C1 segment of cervical spinal cord (tissue), 14 donors: ENCODE measurements at regions not wholly inside any gene's neighbourhood (a gene's known extent, or its start where the extent isn't known, plus 50 kb on each side); places are given as distances from the start of the nearest gene placed in this dataset.
A peak's percentile ranks its signal among the peaks of the same experiment; 100 is the strongest.
"Not testable (repeated sequence)": the region's sequence is repeated elsewhere in the genome, so short reads cannot be mapped to it uniquely, and the experiment has no call there.

ENCODE experiments used
- DNase-seq, 14 donors: peaks; one replicate each; lab custom pipeline; 2025; lab: John Stamatoyannopoulos, UW

GRCh38 chr10:63077800-63078199 is 55.3 kb upstream of the NRBF2 start:
- DNase-seq: no peak

DNA sequence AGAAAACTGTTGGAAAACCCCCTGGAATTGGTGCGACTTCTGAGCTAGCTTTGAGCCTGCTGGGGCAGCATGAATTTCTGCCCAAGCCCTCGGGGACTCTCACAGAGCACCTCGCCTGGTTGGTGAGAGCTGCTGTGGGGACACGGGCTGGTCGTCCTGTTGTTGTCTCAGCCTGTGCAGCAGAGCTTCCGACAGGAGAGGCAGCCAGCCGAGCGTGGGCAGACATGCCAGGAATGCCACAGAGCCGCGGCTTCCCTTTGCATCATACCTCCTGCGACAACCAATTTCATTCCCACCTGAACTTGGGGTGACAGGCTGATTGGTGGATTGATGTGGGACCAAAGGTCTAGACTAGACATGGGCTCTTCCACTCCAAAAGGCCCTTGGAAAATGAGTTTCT is 60.2 kb upstream of the NRBF2 start:
- DNase-seq: no peak

DNA sequence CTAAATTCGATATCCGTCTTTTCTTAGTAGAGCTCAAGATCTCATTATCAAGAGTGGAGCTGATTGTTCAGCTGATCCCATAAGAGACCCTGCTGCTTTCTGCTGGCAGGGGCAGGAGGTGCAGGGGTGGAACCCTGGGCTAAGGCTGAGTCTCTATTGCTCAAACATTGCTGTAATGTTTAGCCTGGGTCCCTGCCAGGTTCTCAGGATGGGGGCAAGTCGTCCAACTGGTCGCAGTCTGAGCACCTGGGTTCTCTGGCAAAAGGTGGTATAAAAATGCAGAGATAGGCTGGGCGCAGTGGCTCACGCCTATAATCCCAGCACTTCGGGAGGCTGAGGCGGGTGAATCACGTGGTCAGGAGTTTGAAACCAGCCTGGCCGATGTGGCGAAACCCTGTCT is 62.0 kb upstream of the NRBF2 start:
- DNase-seq: no peak

- DNase-seq: no peak
These were observed 63.8 kb upstream of the NRBF2 start for GRCh38 chr10:63069318-63069717.

GRCh38 chr10:63068246-63068645 is 64.9 kb upstream of the NRBF2 start:
- no peak for DNase-seq

DNA sequence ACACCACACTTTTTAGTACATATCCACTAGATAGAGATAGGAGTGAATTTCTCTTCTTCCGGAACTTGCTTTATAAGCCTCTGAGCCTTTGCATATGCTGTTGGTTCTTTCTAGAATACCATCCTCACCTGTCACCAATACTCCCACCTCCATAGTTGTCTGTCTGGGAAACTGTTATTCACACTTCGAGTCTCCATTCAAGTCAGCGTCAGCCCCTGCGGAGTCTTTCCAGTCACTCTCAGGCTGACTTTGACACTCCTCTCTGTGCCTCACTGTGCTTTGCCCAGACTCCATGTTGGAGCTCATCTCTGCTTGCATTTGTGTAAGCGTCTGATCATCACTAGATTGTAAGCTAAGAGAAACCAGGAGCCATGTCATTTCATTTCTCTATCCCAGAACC is 66.5 kb upstream of the NRBF2 start:
- no peak for DNase-seq

- DNase-seq: no peak
These were observed 68.4 kb upstream of the NRBF2 start for GRCh38 chr10:63064706-63065105.

DNA sequence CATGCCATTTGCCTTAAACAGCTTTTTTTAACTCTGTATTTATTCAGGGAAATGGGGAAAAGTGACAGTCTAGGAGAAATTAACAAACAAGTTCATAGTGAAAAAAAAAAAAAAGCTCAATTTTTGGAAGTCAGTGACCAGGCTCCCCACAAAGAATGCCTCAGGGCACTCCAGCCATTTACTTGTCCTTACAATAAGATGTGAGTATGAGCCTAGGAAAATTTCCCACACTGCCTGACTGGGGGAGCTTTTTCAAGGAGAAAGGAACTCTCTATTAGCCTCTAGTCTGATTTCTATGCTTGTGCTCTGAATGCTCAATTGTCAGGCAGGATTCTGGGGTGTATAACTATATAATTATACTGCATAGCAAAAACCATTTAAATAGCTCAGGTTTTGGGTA is 74.9 kb upstream of the NRBF2 start:
- no peak for DNase-seq

DNA sequence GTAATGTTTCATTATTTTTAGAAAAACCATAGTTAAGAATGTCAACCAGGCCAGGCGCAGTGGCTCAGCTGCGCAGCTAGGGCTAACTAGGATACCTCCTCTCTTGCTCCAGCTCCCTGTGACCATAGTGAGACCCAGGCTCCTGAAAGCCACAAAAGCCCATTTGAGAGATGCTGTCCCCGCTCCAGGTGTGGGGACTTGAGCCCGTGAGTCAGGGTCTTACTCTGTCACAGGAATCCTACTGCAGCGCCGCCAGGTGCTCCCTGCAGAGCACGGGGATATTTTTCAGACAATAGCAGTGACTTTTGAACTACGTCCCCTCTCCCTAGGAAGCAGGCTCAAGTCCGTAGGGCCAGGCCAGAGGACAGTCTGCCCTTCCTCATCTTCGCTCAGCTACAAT is 75.6 kb upstream of the NRBF2 start:
- DNase-seq: no peak

DNA sequence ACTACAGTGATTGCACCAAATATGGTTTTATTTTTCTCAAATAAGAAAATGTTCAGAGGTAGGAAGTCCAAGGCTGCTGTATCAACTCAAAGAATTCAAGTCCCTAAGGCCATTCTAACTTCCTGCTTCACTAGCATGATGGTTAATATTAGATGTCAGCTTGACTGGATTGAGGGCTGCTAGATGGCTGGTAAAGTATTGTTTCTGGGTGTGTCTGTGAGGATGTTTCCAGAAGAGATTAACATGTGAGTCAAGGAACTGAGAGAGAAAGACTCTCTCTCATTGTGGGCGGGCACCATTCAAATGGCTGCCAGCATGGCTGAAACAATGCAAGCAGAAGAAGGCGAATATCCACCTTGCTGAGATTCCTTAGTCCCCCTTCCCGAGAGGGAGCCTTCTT is 77.4 kb upstream of the NRBF2 start:
- no peak for DNase-seq

DNA sequence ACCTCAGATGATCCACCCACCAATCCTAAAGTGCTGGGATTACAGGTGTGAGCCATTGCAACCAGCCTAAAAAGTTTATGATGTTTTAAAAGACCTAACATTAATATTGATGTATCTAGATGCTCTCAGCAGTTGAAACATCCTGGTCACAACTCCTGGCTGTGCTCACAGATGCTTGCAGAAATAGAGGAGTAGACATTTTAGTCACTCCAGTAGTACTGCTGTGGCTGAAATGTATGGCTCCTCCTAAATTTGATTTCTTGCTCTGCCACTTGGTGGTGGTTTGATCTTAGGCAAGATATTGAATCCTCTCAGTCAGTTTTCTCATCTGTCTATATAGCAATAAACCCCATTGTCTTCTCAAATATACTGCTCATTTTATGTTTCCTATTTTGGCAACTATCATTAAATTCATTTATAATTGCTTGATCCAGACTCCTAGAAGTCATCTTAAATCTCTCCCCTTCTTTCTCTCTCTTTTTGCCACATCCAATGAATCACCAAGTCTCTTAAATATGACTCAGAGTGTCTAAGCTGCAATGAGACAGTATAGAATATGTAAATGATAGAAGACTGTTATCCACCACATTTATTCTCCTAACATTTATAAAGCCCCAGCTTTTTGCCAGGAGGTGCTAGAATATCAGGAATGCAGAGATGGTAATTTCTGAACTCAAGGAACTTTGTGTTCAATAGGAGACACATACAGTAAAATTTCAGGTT is 78.1 kb upstream of the NRBF2 start:
- no peak for DNase-seq

DNA sequence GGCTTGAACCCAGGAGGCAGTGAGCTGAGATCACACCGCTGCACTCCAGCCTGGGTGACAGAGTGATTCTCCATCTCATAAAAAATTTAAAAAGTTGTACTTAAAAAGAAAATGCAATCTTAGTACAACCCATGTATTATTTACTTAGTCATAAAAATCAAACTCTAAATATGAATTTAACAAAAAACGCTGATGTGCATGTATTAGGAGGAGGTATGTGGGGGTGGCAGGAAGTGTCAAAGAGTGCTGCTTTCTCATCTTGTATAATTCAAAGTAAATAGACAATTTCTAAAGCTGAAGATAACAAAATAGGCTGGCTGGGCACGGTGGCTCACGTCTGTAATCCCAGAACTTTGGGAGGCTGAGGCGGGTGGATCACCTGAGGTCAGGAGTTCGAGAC is 81.0 kb upstream of the NRBF2 start:
- DNase-seq: no peak

- no peak for DNase-seq
These were observed 90.9 kb upstream of the NRBF2 start for GRCh38 chr10:63042256-63042655.

GRCh38 chr10:63033616-63034185 is 99.4 kb upstream of the NRBF2 start:
- DNase-seq: not testable (repeated sequence)

DNA sequence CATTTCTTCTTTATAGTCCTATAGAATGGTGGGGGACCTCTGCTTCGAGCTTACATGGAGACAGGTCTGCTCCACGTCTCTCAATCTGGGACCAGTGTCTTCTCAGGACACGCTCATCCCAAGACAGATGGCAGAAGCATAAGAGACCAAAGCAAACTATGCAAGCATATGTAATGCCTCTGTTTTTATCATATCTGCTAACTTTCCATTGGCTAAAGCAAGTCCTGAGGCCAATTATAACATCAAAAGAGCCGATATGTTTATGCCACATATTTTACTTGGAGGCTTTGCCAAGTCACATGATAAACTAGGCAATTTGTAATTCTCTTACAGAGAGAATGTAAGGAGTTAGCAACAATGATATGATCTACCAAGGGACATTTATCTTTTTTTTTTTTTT is 102.6 kb upstream of the NRBF2 start:
- DNase-seq: no peak

GRCh38 chr10:63027531-63027930 is 105.6 kb upstream of the NRBF2 start:
- peak in 4 of 14 donors; percentile 1 to 19 (median 2) for DNase-seq

- no peak for DNase-seq
These were observed 111.9 kb upstream of the NRBF2 start for GRCh38 chr10:63021225-63021624.

GRCh38 chr10:63013755-63014154 is 119.4 kb upstream of the NRBF2 start:
- DNase-seq: no peak

DNA sequence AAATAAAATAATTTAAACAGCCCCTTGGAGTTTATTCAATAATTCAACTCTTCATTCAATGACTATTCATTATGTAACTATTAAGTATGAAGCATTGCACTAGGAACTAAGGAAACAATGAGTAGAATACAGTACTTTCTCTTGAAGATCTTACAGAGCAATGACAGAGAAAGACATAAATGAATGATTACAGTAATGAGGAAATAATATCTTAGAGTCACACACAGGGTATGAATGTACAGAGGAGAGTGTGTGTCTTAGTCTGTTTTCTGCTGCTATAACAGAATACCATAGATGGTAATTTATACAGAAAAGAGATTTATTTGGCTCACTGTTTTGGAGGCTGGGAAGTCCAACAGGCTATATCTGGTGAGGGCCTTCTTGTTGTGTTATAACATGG is 120.5 kb upstream of the NRBF2 start:
- DNase-seq: no peak

DNA sequence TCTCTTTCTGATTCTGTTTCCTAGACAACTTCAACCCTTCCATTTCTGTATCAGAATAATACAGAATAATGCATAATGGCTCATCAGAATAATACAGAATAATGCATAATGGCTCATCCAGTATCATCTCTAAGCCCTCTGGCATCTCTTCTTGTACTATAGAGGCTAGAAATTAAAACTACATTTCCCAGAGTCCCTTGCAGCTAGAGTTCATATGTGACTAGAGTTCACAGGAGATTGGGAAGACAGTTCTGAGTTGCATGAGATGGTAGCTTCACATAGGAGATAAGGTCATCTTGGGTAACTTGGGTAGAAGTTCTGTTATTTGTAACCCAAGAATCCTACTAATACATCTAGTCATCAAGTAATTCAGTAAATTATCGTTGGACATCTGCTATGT is 122.9 kb upstream of the NRBF2 start:
- no peak for DNase-seq

GRCh38 chr10:63008491-63008890 is 124.6 kb upstream of the NRBF2 start:
- DNase-seq: no peak

GRCh38 chr10:63007112-63007511 is 126.0 kb upstream of the NRBF2 start:
- no peak for DNase-seq

DNA sequence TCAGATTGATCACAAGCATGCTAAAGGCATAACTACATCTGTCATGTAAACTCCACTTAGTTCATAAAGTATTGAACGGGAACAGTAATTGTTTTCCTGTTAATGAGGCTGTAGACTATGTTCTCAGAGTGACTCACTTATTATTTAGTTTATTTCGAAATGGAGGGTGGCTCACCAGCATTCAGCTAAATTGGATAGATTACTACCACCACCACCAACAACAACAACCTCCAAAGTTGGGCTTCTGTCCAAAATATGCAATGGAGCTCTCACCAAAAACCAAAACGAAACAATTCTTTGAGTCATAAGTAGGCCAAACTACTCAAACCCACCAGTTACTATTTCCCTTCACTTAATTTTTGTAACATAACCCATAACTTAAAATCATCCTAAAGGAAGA is 127.9 kb upstream of the NRBF2 start:
- no peak for DNase-seq
